MM.1S (cell line): ENCODE measurements at regions not wholly inside any gene's neighbourhood (a gene's known extent, or its start where the extent isn't known, plus 50 kb on each side); places are given as distances from the start of the nearest gene placed in this dataset.

Experiments used
- DNase-seq: peaks from one replicate; pipeline ENCODE4 v3.0.0-alpha.2; 2015
- H2AFZ ChIP-seq: fragments of 300-600 bp; sonication (generic); 2 replicates; pipeline ENCODE4 v1.6.0; 2016; ENCODE audit warnings: antibody characterized with exemption, low read length
- H3F3A ChIP-seq: fragments of 300-600 bp; sonication (generic); 2 replicates; pipeline ENCODE4 v1.6.1; 2016; ENCODE audit warnings: mild to moderate bottlenecking, antibody characterized with exemption, low read length, moderate library complexity, mixed read lengths; ENCODE audit not compliant: insufficient read depth
- H3K27ac ChIP-seq: fragments of 300-600 bp; sonication (generic); 2 replicates; pipeline ENCODE4 v1.5.1; 2016; ENCODE audit warnings: mild to moderate bottlenecking, low read length
- H3K27me3 ChIP-seq: fragments of 300-600 bp; sonication (generic); replicated peaks from 2 replicates; pipeline ENCODE4 v1.6.0; 2016; ENCODE audit warnings: low read length; ENCODE audit not compliant: insufficient read depth
- H3K36me3 ChIP-seq: fragments of 300-600 bp; sonication (generic); replicated peaks from 2 replicates; pipeline ENCODE4 v1.6.1; 2016; ENCODE audit warnings: mild to moderate bottlenecking, low read length, mixed read lengths; ENCODE audit not compliant: insufficient read depth
- H3K4me1 ChIP-seq: fragments of 300-600 bp; sonication (generic); 2 replicates; pipeline ENCODE4 v1.6.1; 2016; ENCODE audit warnings: low read length, mixed read lengths
- H3K4me2 ChIP-seq: fragments of 300-600 bp; sonication (generic); 2 replicates; pipeline ENCODE4 v1.6.0; 2016; ENCODE audit warnings: low read depth, low read length
- H3K4me3 ChIP-seq: fragments of 300-600 bp; sonication (generic); 2 replicates; pipeline ENCODE4 v1.5.1; 2016; ENCODE audit warnings: low read length, mixed read lengths
- H3K79me2 ChIP-seq: fragments of 300-600 bp; sonication (generic); 2 replicates; pipeline ENCODE4 v1.6.1; 2016; ENCODE audit warnings: mixed run types, low read length, mixed read lengths
- H3K9ac ChIP-seq: fragments of 300-600 bp; sonication (generic); 2 replicates; pipeline ENCODE4 v1.6.1; 2016; ENCODE audit warnings: low read length, mixed read lengths
- H3K9me2 ChIP-seq: fragments of 300-600 bp; sonication (generic); replicated peaks from 2 replicates; pipeline ENCODE4 v1.6.1; 2016; ENCODE audit warnings: mild to moderate bottlenecking, low read length, mixed read lengths; ENCODE audit not compliant: insufficient read depth
- H3K9me3 ChIP-seq: fragments of 300-600 bp; sonication (generic); replicated peaks from 2 replicates; pipeline ENCODE4 v1.6.1; 2016; ENCODE audit warnings: mild to moderate bottlenecking, low read length, mixed read lengths; ENCODE audit not compliant: insufficient read depth
- H4K20me1 ChIP-seq: fragments of 300-600 bp; sonication (generic); 2 replicates; pipeline ENCODE4 v1.6.1; 2016; ENCODE audit warnings: mild to moderate bottlenecking, low read length, moderate library complexity, mixed read lengths; ENCODE audit not compliant: insufficient read depth
- CTCF ChIP-seq: fragments of 300-600 bp; sonication (generic); IDR thresholded peaks from 2 replicates; pipeline ENCODE4 v1.5.1; 2016; ENCODE audit warnings: antibody characterized with exemption, low read length, mixed read lengths
- EZH2 ChIP-seq: fragments of 300-600 bp; sonication (generic); optimal IDR thresholded peaks from 2 replicates; pipeline ENCODE3; 2017; ENCODE audit warnings: low read depth, mild to moderate bottlenecking, antibody characterized with exemption, low read length, mixed read lengths
- EZH2phosphoT487 ChIP-seq: fragments of 300-600 bp; sonication (generic); IDR thresholded peaks from 2 replicates; pipeline ENCODE4 v1.6.1; 2018; ENCODE audit warnings: antibody characterized with exemption, low read length

GRCh38 chr14:26218861-26219260, 379.0 kb downstream of the NOVA1 start:
- Histone ChIP-seq H3K4me3 (no peak overlapping the region), H3K4me1 (no peaks in the 10 kb centered on the region), H3K27ac (no peak overlapping the region), H3K9me3 (no peaks in the 10 kb centered on the region), H3K27me3 (no peaks in the 10 kb centered on the region), H4K20me1 (no peaks in the 10 kb centered on the region), H3K9ac (no peak overlapping the region), H3K79me2 (no peaks in the 10 kb centered on the region), H3F3A (no peaks in the 10 kb centered on the region), H3K4me2 (no peak overlapping the region), H2AFZ (no peak overlapping the region), H3K9me2 (no peaks in the 10 kb centered on the region), H3K36me3 (no peaks in the 10 kb centered on the region)
- no peak for TF ChIP-seq EZH2
- no peak for TF ChIP-seq CTCF
- TF ChIP-seq EZH2phosphoT487 = no peak
- DNase-seq = no peak

- H2AFZ ChIP-seq = no peak overlapping the region
- no peak for TF ChIP-seq EZH2phosphoT487
- TF ChIP-seq CTCF = no peak
- no peak for TF ChIP-seq EZH2
- no peaks in the 10 kb centered on the region for H3K9me2 ChIP-seq
- H3K4me3 ChIP-seq = no peak overlapping the region
- H3K9ac ChIP-seq = no peak overlapping the region
- no peak overlapping the region for H3K27ac ChIP-seq
- H3K9me3 ChIP-seq = no peaks in the 10 kb centered on the region
- no peak overlapping the region for H3K4me2 ChIP-seq
- DNase-seq = no peak
- H3K79me2 ChIP-seq = no peaks in the 10 kb centered on the region
- no peaks in the 10 kb centered on the region for H3K4me1 ChIP-seq
- H3K36me3 ChIP-seq = no peaks in the 10 kb centered on the region
- H3F3A ChIP-seq = no peaks in the 10 kb centered on the region
- H3K27me3 ChIP-seq = no peaks in the 10 kb centered on the region
- H4K20me1 ChIP-seq = no peaks in the 10 kb centered on the region
These were observed 380.1 kb downstream of the NOVA1 start for GRCh38 chr14:26217778-26218177.

GRCh38 chr14:26216786-26217185, 381.0 kb downstream of the NOVA1 start:
- Histone ChIP-seq H3K36me3 (no peaks in the 10 kb centered on the region), H4K20me1 (no peaks in the 10 kb centered on the region), H3K9me3 (no peaks in the 10 kb centered on the region), H3K4me2 (no peak overlapping the region), H3F3A (no peaks in the 10 kb centered on the region), H3K27ac (no peak overlapping the region), H3K9ac (no peak overlapping the region), H3K4me3 (no peak overlapping the region), H3K27me3 (no peaks in the 10 kb centered on the region), H3K9me2 (no peaks in the 10 kb centered on the region), H2AFZ (no peak overlapping the region), H3K4me1 (no peaks in the 10 kb centered on the region), H3K79me2 (no peaks in the 10 kb centered on the region)
- DNase-seq = no peak
- TF ChIP-seq EZH2 (no peak), EZH2phosphoT487 (no peak), CTCF (no peak)
